ENCODE measurements at regions not wholly inside any gene's neighbourhood (a gene's known extent, or its start where the extent isn't known, plus 50 kb on each side); places are given as distances from the start of the nearest gene placed in this dataset.

DNA sequence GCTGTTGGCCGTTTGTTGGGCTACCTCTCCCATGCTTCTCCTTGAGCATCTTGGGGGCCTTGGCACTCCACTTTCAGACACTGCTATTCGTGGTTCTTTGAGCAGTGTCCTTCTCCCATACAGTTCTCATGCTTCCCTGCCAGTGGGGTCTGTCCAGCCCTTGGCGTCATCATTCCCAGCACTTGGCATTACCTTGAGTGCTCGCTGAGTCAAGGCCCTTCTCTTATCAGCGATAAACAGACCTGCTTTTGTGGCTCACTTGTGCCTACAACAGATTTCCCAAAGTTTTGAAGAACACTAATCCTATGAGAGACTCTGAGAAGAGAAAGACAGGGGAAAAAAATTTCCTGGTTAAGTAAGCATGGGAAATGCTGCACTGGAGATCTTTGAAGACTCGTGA is 85.3 kb downstream of the NOC3L start:
- H3K4me2 ChIP-seq (ENCODE audit: insufficient read depth in 1 of 2, low read depth in 2 of 2, low read length in 2 of 2) = no peak overlapping the region
- H2BK15ac ChIP-seq (ENCODE audit: low read length) = no peak overlapping the region
- no peak overlapping the region for H3K56ac ChIP-seq (replicated peaks; ENCODE audit: insufficient read length, low read depth, low read length)
- H3K36me3 ChIP-seq (ENCODE audit: control insufficient read depth in 2 of 4, insufficient read depth in 4 of 4, low read length in 3 of 4) = no peaks in the 10 kb centered on the region
- H2BK20ac ChIP-seq (ENCODE audit: low read length) = no peak overlapping the region
- H3K9ac ChIP-seq (replicated peaks in 1 of 4; ENCODE audit: extremely low read depth in 1 of 4, low read depth in 3 of 4, low read length in 3 of 4) = no peak overlapping the region
- no peak overlapping the region for H3K4ac ChIP-seq (replicated peaks; ENCODE audit: insufficient read length, low read depth, low read length)
- no peaks in the 10 kb centered on the region; a peak in 1 of 7 replicates for H3K27me3 ChIP-seq (replicated peaks in 1 of 4; ENCODE audit: control insufficient read depth in 3 of 4, extremely low read depth in 1 of 4, insufficient read depth in 3 of 4, low read length in 3 of 4)
- H3K4me1 ChIP-seq (replicated peaks in 1 of 4; ENCODE audit: control insufficient read depth in 3 of 4, insufficient read depth in 4 of 4, low read length in 3 of 4) = no peaks in the 10 kb centered on the region
- peaks cover 2 to 5% of the 10 kb centered on the region in 2 experiments; a peak in 2 of 4 replicates for H3K9me3 ChIP-seq (ENCODE audit: insufficient read depth in 2 of 2, low read depth in 1 of 2, low read length in 1 of 2)
- no peak overlapping the region for H3K18ac ChIP-seq (ENCODE audit: extremely low read depth, low read length)
- H2BK120ac ChIP-seq (replicated peaks; ENCODE audit: low read depth, low read length) = no peak overlapping the region
- FAIRE-seq = no peak
- H2BK5ac ChIP-seq (ENCODE audit: low read depth, low read length) = no peak overlapping the region
- TF ChIP-seq SUZ12 (IDR thresholded peaks at IDR 0.05; ENCODE audit: low read length) (no peak), KDM5A (IDR thresholded peaks at IDR 0.05; ENCODE audit: low read length) (no peak), CHD1 (IDR thresholded peaks at IDR 0.05; ENCODE audit: low read depth, low read length) (no peak), ZNF274 (IDR thresholded peaks at IDR 0.05; ENCODE audit: borderline replicate concordance, extremely low read depth, low read length) (no peak), EP300 (IDR thresholded peaks at IDR 0.05; ENCODE audit: borderline replicate concordance in 1 of 2, low read depth in 2 of 2, low read length in 2 of 2) (no peak), NANOG (IDR thresholded peaks at IDR 0.05; ENCODE audit: insufficient read depth, low read depth, low read length, poor library complexity, severe bottlenecking) (no peak)
- TF ChIP-seq, protein P1, sequence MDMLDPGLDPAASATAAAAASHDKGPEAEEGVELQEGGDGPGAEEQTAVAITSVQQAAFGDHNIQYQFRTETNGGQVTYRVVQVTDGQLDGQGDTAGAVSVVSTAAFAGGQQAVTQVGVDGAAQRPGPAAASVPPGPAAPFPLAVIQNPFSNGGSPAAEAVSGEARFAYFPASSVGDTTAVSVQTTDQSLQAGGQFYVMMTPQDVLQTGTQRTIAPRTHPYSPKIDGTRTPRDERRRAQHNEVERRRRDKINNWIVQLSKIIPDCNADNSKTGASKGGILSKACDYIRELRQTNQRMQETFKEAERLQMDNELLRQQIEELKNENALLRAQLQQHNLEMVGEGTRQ (IDR thresholded peaks at IDR 0.05; ENCODE audit: low read length) = no peak
- no peak overlapping the region for H3K4me3 ChIP-seq (ENCODE audit: extremely low read depth in 1 of 4, insufficient read depth in 2 of 4, low read depth in 3 of 4, low read length in 4 of 4)
- H2AK5ac ChIP-seq (ENCODE audit: low read depth, low read length) = no peak overlapping the region
- no peak overlapping the region for H4K5ac ChIP-seq (ENCODE audit: insufficient read length, low read depth, low read length)
- H4K8ac ChIP-seq (ENCODE audit: extremely low read depth, insufficient read depth, low read length) = no peak overlapping the region
- no peaks in the 10 kb centered on the region for H3K23me2 ChIP-seq (ENCODE audit: low read depth, low read length)
- H3K27ac ChIP-seq (ENCODE audit: low read depth, low read length) = no peak overlapping the region
- H2AFZ ChIP-seq (ENCODE audit: low read length) = no peak overlapping the region
- WGBS, 2 experiments (ENCODE audit: extremely low coverage in 1 of 2, insufficient coverage in 1 of 2, insufficient read length in 1 of 2, insufficient replicate concordance in 2 of 2, low coverage in 1 of 2, low lambda C conversion rate in 2 of 2, missing lambda C conversion rate in 1 of 2) = 84% methylated on average over 6 of the region's 6 CpGs; no CpG with 5 or more reads in 1 of the 2 experiments
- H3K79me2 ChIP-seq (ENCODE audit: control insufficient read depth in 1 of 2, insufficient read depth in 2 of 2, low read length in 2 of 2) = no peaks in the 10 kb centered on the region
- ChIA-PET CTCF (ENCODE audit: partially characterized antibody) (interaction anchor here (0.6 to 2.8 kb wide), 4 partner anchors 10 to 152 kb away, joined by 3 to 17 read pairs (median 4); no protein-coding TSS in a partner anchor), POLR2A (ENCODE audit: partially characterized antibody) (no interaction called here)
- H3K14ac ChIP-seq (ENCODE audit: insufficient read length) = no peak overlapping the region
- H4K20me1 ChIP-seq (replicated peaks in 1 of 2; ENCODE audit: control insufficient read depth in 1 of 2, insufficient read depth in 2 of 2, low read length in 2 of 2) = no peaks in the 10 kb centered on the region
- DNase-seq (ENCODE audit: low read depth in 1 of 2, low spot score in 2 of 2) = no peak
- no peak overlapping the region for H2BK12ac ChIP-seq (ENCODE audit: low read depth, low read length)
- no peak overlapping the region for H3K23ac ChIP-seq (ENCODE audit: insufficient read length)
- H4K91ac ChIP-seq (replicated peaks; ENCODE audit: insufficient read length, low read length) = no peak overlapping the region
- H3K79me1 ChIP-seq (ENCODE audit: low read depth, low read length) = no peaks in the 10 kb centered on the region

Measured in H1 (cell line).